ENCODE measurements at regions not wholly inside any gene's neighbourhood (a gene's known extent, or its start where the extent isn't known, plus 50 kb on each side); places are given as distances from the start of the nearest gene placed in this dataset.

DNA sequence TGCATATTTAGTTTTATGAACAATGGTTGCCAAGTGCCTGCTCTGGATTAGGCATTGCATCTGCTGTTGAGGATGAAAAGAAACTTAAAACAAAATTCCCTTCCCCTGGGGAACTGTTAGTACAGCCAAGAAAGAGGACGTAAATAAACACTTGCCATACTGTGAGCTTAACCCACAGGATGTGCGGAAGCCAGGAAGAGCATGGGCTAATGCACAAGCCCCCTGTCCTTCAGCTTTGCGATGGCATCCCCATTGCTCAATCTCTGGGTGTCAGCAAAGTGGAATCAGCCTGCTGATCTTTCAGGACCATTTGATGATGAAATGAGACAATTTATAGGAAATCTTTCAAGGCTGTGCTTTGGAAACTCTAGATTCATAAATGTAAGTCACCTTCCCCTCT is 399.9 kb upstream of the IGFBP3 start:
- TF ChIP-seq, protein P1, sequence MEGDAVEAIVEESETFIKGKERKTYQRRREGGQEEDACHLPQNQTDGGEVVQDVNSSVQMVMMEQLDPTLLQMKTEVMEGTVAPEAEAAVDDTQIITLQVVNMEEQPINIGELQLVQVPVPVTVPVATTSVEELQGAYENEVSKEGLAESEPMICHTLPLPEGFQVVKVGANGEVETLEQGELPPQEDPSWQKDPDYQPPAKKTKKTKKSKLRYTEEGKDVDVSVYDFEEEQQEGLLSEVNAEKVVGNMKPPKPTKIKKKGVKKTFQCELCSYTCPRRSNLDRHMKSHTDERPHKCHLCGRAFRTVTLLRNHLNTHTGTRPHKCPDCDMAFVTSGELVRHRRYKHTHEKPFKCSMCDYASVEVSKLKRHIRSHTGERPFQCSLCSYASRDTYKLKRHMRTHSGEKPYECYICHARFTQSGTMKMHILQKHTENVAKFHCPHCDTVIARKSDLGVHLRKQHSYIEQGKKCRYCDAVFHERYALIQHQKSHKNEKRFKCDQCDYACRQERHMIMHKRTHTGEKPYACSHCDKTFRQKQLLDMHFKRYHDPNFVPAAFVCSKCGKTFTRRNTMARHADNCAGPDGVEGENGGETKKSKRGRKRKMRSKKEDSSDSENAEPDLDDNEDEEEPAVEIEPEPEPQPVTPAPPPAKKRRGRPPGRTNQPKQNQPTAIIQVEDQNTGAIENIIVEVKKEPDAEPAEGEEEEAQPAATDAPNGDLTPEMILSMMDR (IDR thresholded peaks at IDR 0.05), result no peak
- TF ChIP-seq POLR2A (IDR thresholded peaks at IDR 0.05), result no peak
- no peaks in the 10 kb centered on the region for H3K4me1 ChIP-seq
- intact Hi-C loops (cut with DNase I; ENCODE audit: low total_unique reads), result no loop called here
- H3K27me3 ChIP-seq, result no peaks in the 10 kb centered on the region
- no peak overlapping the region for H3K27ac ChIP-seq
- DNase-seq, result no peak
- H3K36me3 ChIP-seq, result no peaks in the 10 kb centered on the region
- no peaks in the 10 kb centered on the region for H3K9me3 ChIP-seq
- H3K4me3 ChIP-seq, result no peak overlapping the region

- Histone ChIP-seq H3K36me3 (no peaks in the 10 kb centered on the region), H3K27me3 (no peaks in the 10 kb centered on the region), H3K27ac (no peak overlapping the region), H3K9me3 (no peaks in the 10 kb centered on the region), H3K4me1 (no peaks in the 10 kb centered on the region), H3K4me3 (no peak overlapping the region)
- no peak for DNase-seq
- intact Hi-C loops (cut with DNase I; ENCODE audit: low total_unique reads), result no loop called here
- TF ChIP-seq, protein P1 (IDR thresholded peaks at IDR 0.05), result no peak
- no peak for TF ChIP-seq POLR2A (IDR thresholded peaks at IDR 0.05)
These were observed 398.8 kb upstream of the IGFBP3 start for GRCh38 chr7:46319841-46320240.

GRCh38 chr7:46318276-46318675 is 397.2 kb upstream of the IGFBP3 start:
- H3K4me3 ChIP-seq, result no peak overlapping the region

GRCh38 chr7:46317256-46317655 is 396.2 kb upstream of the IGFBP3 start:
- Histone ChIP-seq H3K4me1 (no peaks in the 10 kb centered on the region), H3K9me3 (no peaks in the 10 kb centered on the region), H3K27me3 (no peaks in the 10 kb centered on the region), H3K27ac (no peak overlapping the region), H3K36me3 (no peaks in the 10 kb centered on the region), H3K4me3 (no peak overlapping the region)
- intact Hi-C loops (cut with DNase I; ENCODE audit: low total_unique reads), result no loop called here
- DNase-seq, result no peak
- TF ChIP-seq POLR2A (IDR thresholded peaks at IDR 0.05), result no peak

More at GRCh38 chr7:46318276-46318675, 397.2 kb upstream of the IGFBP3 start:
- Histone ChIP-seq H3K9me3 (no peaks in the 10 kb centered on the region), H3K36me3 (no peaks in the 10 kb centered on the region), H3K27me3 (no peaks in the 10 kb centered on the region), H3K27ac (no peak overlapping the region), H3K4me1 (no peaks in the 10 kb centered on the region)
- intact Hi-C loops (cut with DNase I; ENCODE audit: low total_unique reads), result no loop called here
- no peak for DNase-seq
- TF ChIP-seq POLR2A (IDR thresholded peaks at IDR 0.05), result no peak
- TF ChIP-seq, protein P1 (IDR thresholded peaks at IDR 0.05), result no peak

DNA sequence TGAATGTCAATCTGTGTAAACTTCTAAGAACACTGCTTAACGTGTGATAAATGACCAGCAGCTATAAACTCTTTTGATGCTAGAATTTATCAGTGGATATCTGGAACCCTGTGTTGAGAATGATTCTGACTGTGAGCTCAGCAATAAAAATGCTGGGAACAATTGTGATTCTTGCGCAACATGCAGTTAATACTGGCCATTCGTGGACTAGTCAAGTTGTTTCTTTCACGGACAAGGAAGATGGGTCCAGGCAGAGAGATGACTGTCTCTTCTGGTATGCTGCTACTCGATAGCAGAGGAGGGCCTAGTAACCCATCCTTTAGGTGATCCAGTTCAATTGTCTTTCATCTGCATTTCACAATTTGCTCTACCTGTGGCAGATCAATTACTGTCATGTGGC is 394.8 kb upstream of the IGFBP3 start:
- H3K36me3 ChIP-seq, result no peaks in the 10 kb centered on the region
- intact Hi-C loops (cut with DNase I; ENCODE audit: low total_unique reads), result no loop called here
- no peaks in the 10 kb centered on the region for H3K27me3 ChIP-seq
- H3K4me1 ChIP-seq, result no peaks in the 10 kb centered on the region
- TF ChIP-seq POLR2A (IDR thresholded peaks at IDR 0.05), result no peak
- TF ChIP-seq, protein P1 (IDR thresholded peaks at IDR 0.05), result no peak
- no peak overlapping the region for H3K4me3 ChIP-seq
- no peak overlapping the region for H3K27ac ChIP-seq
- H3K9me3 ChIP-seq, result no peaks in the 10 kb centered on the region
- DNase-seq, result no peak

DNA sequence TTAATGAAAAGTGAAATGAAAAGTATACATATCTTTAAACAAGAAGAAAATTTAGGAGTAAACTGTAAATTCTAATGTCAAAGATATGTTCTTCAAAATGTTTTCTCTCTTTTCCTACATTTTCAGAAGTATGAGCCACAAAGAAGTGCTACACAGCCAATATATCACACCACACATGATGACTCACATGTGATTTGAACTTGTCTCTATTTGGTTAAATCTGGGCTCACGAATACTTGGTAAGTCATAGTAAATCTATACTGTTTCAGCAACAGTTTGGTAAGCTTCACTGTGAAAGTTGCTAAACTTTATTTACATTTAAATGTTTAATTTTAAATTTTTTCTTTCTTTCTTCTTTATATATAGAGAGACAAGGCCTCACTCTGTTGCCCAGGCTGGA is 380.6 kb upstream of the IGFBP3 start:
- no peak for DNase-seq
- Histone ChIP-seq H3K9me3 (peaks cover 0 to 5% of the 10 kb centered on the region in 2 donors), H3K4me1 (no peaks in the 10 kb centered on the region), H3K4me3 (no peak overlapping the region), H3K27ac (no peak overlapping the region), H3K36me3 (no peaks in the 10 kb centered on the region), H3K27me3 (no peaks in the 10 kb centered on the region)
- intact Hi-C loops (cut with DNase I; ENCODE audit: low total_unique reads), result no loop called here
- TF ChIP-seq, protein P1 (IDR thresholded peaks at IDR 0.05), result no peak
- TF ChIP-seq POLR2A (IDR thresholded peaks at IDR 0.05), result no peak
